NCI-H82 treated with DMSO at 0.1 percent for 48 hours (cell line): ENCODE measurements at regions not wholly inside any gene's neighbourhood (a gene's known extent, or its start where the extent isn't known, plus 50 kb on each side); places are given as distances from the start of the nearest gene placed in this dataset.

Experiments
- DNase-seq: peaks from one replicate; lab custom pipeline; 2025; ENCODE audit not compliant: unreplicated experiment; lab: John Stamatoyannopoulos, UW

- DNase-seq: no peak
Observed at GRCh38 chrX:95029571-95029970, 1355.6 kb downstream of the FAM133A start.

GRCh38 chrX:95040104-95040503 lies 1366.1 kb downstream of the FAM133A start:
- DNase-seq: no peak

- DNase-seq: no peak
Observed at GRCh38 chrX:95044331-95044730, 1370.3 kb downstream of the FAM133A start.

- no peak for DNase-seq
Observed at GRCh38 chrX:95055991-95056390, 1382.0 kb downstream of the FAM133A start.

- no peak for DNase-seq
Observed at GRCh38 chrX:95056901-95057300, 1382.9 kb downstream of the FAM133A start.

- no peak for DNase-seq
Observed at GRCh38 chrX:95057341-95057740, 1383.3 kb downstream of the FAM133A start.

GRCh38 chrX:95058815-95059214 lies 1384.8 kb downstream of the FAM133A start:
- DNase-seq: no peak

- DNase-seq: no peak
Observed at GRCh38 chrX:95059909-95060308, 1385.9 kb downstream of the FAM133A start.

- DNase-seq: no peak
Observed at GRCh38 chrX:95063554-95063953, 1389.5 kb downstream of the FAM133A start.

- no peak for DNase-seq
Observed at GRCh38 chrX:95065151-95065550, 1391.1 kb downstream of the FAM133A start.

- DNase-seq: no peak
Observed at GRCh38 chrX:95071052-95071451, 1397.0 kb downstream of the FAM133A start.

- no peak for DNase-seq
Observed at GRCh38 chrX:95071621-95072020, 1397.6 kb downstream of the FAM133A start.

GRCh38 chrX:95076449-95076848 lies 1402.4 kb downstream of the FAM133A start:
- peak; percentile 9 for DNase-seq

- DNase-seq: no peak
Observed at GRCh38 chrX:95101851-95102390, 1427.9 kb downstream of the FAM133A start.

GRCh38 chrX:95117556-95117955 lies 1443.5 kb downstream of the FAM133A start:
- DNase-seq: no peak

- no peak for DNase-seq
Observed at GRCh38 chrX:95145848-95146490, 1472.0 kb downstream of the FAM133A start.

- no peak for DNase-seq
Observed at GRCh38 chrX:95152810-95153209, 1478.8 kb downstream of the FAM133A start.

- DNase-seq: no peak
Observed at GRCh38 chrX:95156566-95156965, 1482.6 kb downstream of the FAM133A start.
